NCI-H2171 treated with DMSO at 0.1 percent for 48 hours (cell line): ENCODE measurements at regions not wholly inside any gene's neighbourhood (a gene's known extent, or its start where the extent isn't known, plus 50 kb on each side); places are given as distances from the start of the nearest gene placed in this dataset.
A peak's percentile ranks its signal among the peaks of the same experiment; 100 is the strongest.
"Not testable (repeated sequence)": the region's sequence is repeated elsewhere in the genome, so short reads cannot be mapped to it uniquely, and the experiment has no call there.

Experiments
- DNase-seq: peaks from one replicate; lab custom pipeline; 2025; lab: John Stamatoyannopoulos, UW

GRCh38 chr18:37861981-37862380 is 296.4 kb upstream of the CELF4 start:
- no peak for DNase-seq

GRCh38 chr18:37854396-37854795 is 288.8 kb upstream of the CELF4 start:
- DNase-seq, result no peak

GRCh38 chr18:37853706-37854105 is 288.1 kb upstream of the CELF4 start:
- DNase-seq, result no peak

- no peak for DNase-seq
Measured at GRCh38 chr18:37852464-37852863, 286.9 kb upstream of the CELF4 start.

- no peak for DNase-seq
Measured at GRCh38 chr18:37847544-37847943, 281.9 kb upstream of the CELF4 start.

- DNase-seq, result no peak
Measured at GRCh38 chr18:37846996-37847395, 281.4 kb upstream of the CELF4 start.

GRCh38 chr18:37845498-37845897 is 279.9 kb upstream of the CELF4 start:
- no peak for DNase-seq

- DNase-seq, result no peak
Measured at GRCh38 chr18:37844209-37844970, 278.8 kb upstream of the CELF4 start.

GRCh38 chr18:37838083-37838482 is 272.5 kb upstream of the CELF4 start:
- no peak for DNase-seq

GRCh38 chr18:37836071-37836970 is 270.7 kb upstream of the CELF4 start:
- no peak for DNase-seq

- not testable (repeated sequence) for DNase-seq
Measured at GRCh38 chr18:37832010-37832695, 266.6 kb upstream of the CELF4 start.

- DNase-seq, result no peak
Measured at GRCh38 chr18:37812961-37813360, 247.4 kb upstream of the CELF4 start.

GRCh38 chr18:37805773-37806404 is 240.3 kb upstream of the CELF4 start:
- DNase-seq, result no peak

- no peak for DNase-seq
Measured at GRCh38 chr18:37796823-37797349, 231.3 kb upstream of the CELF4 start.

- DNase-seq, result no peak
Measured at GRCh38 chr18:37787452-37787851, 221.9 kb upstream of the CELF4 start.

GRCh38 chr18:37783771-37784170 is 218.2 kb upstream of the CELF4 start:
- peak; percentile 86 for DNase-seq

- no peak for DNase-seq
Measured at GRCh38 chr18:37779220-37779619, 213.6 kb upstream of the CELF4 start.

GRCh38 chr18:37778417-37779165 is 213.0 kb upstream of the CELF4 start:
- DNase-seq, result peak; percentile 68

GRCh38 chr18:37769826-37770225 is 204.2 kb upstream of the CELF4 start:
- no peak for DNase-seq

GRCh38 chr18:37764541-37765288 is 199.1 kb upstream of the CELF4 start:
- DNase-seq, result no peak
